Naive thymus-derived CD4-positive, alpha-beta T cell (primary cell): ENCODE measurements at regions not wholly inside any gene's neighbourhood (a gene's known extent, or its start where the extent isn't known, plus 50 kb on each side); places are given as distances from the start of the nearest gene placed in this dataset.

ENCODE experiments used
- ATAC-seq: fragments of 150-1000 bp; cut with Tn5 transposase; 2 replicates; pipeline ENCODE4 v1.10.0; 2021; ENCODE audit warnings: mild to moderate bottlenecking, moderate library complexity
- CTCF ChIA-PET: fragments of 350-600 bp; sonication (Branson Sonifier 250); formaldehyde crosslinking; loops from one replicate; lab custom pipeline; 2021; ENCODE audit warnings: antibody characterized with exemption; lab: Charles Lee
- POLR2A ChIA-PET: fragments of 350-600 bp; sonication (Branson Sonifier 250); formaldehyde crosslinking; loops from one replicate; lab custom pipeline; 2021; ENCODE audit warnings: antibody characterized with exemption, inconsistent platforms; lab: Charles Lee
- DNase-seq, 9 donors: peaks; one replicate each; pipeline versions ENCODE4 v3.0.0 to v3.0.0-alpha.2; 2020 to 2022; ENCODE audit warnings: mixed read lengths in 1 of 9
- H3K27ac ChIP-seq: one replicate; pipeline ENCODE4 v1.7.0; 2013; ENCODE audit warnings: mild to moderate bottlenecking, low read depth, low read length, moderate library complexity
- H3K27me3 ChIP-seq, 2 donors: one replicate each; pipeline ENCODE4 v1.7.0; 2013; ENCODE audit warnings: low read length in 2 of 2, mild to moderate bottlenecking in 2 of 2, moderate library complexity in 2 of 2; ENCODE audit not compliant: control insufficient read depth in 2 of 2, insufficient read depth in 2 of 2
- H3K36me3 ChIP-seq, 3 experiments: 1 replicate in 2 of 3; 2 replicates in 1 of 3; pipeline ENCODE4 v1.7.0; 2013; ENCODE audit warnings: low read length in 3 of 3, mild to moderate bottlenecking in 3 of 3, moderate library complexity in 1 of 3; ENCODE audit not compliant: insufficient read depth in 3 of 3, control insufficient read depth in 2 of 3
- H3K4me1 ChIP-seq, 2 donors: one replicate each; pipeline ENCODE4 v1.7.0; 2013; ENCODE audit warnings: low read length in 2 of 2, mild to moderate bottlenecking in 2 of 2, moderate library complexity in 1 of 2; ENCODE audit not compliant: control insufficient read depth in 2 of 2, insufficient read depth in 2 of 2
- H3K4me3 ChIP-seq: 2 replicates; pipeline ENCODE4 v1.7.0; 2013; ENCODE audit warnings: mild to moderate bottlenecking, low read length
- H3K9me3 ChIP-seq, 3 experiments: 1 replicate in 2 of 3; 2 replicates in 1 of 3; pipeline ENCODE4 v1.7.0; 2013; ENCODE audit warnings: low read length in 3 of 3; ENCODE audit not compliant: control insufficient read depth in 2 of 3
- H3K27ac Mint-ChIP-seq, 9 donors: one replicate each; pipeline ENCODE4 v1.8.0; 2020 to 2022; ENCODE audit warnings: mixed read lengths in 9 of 9, mild to moderate bottlenecking in 8 of 9, moderate library complexity in 5 of 9, inconsistent platforms in 2 of 9
- H3K27me3 Mint-ChIP-seq, 5 donors: one replicate each; pipeline ENCODE4 v1.8.0; 2021 to 2022; ENCODE audit warnings: mixed read lengths in 5 of 5, mild to moderate bottlenecking in 1 of 5
- H3K36me3 Mint-ChIP-seq, 5 donors: one replicate each; pipeline ENCODE4 v1.8.0; 2020 to 2022; ENCODE audit warnings: mixed read lengths in 5 of 5, mild to moderate bottlenecking in 3 of 5, inconsistent platforms in 1 of 5
- H3K4me1 Mint-ChIP-seq, 7 donors: one replicate each; pipeline ENCODE4 v1.8.0; 2020 to 2022; ENCODE audit warnings: mixed read lengths in 7 of 7, mild to moderate bottlenecking in 3 of 7, inconsistent platforms in 1 of 7
- H3K4me3 Mint-ChIP-seq, 10 donors: one replicate each; pipeline ENCODE4 v1.8.0; 2020 to 2022; ENCODE audit warnings: mild to moderate bottlenecking in 10 of 10, mixed read lengths in 10 of 10, moderate library complexity in 6 of 10, inconsistent platforms in 2 of 10
- H3K9me3 Mint-ChIP-seq, 11 donors: one replicate each; pipeline ENCODE4 v1.8.0; 2020 to 2022; ENCODE audit warnings: mixed read lengths in 11 of 11, mild to moderate bottlenecking in 4 of 11, inconsistent platforms in 1 of 11, moderate library complexity in 1 of 11
- intact Hi-C, 2 donors: fragments of 100-400 bp; cut with micrococcal nuclease; formaldehyde crosslinking; loops; one replicate each; pipeline ENCODE4 v1.15.1; 2023

- H3K27me3 ChIP-seq, result no peaks in the 10 kb centered on the region
- H3K4me3 Mint-ChIP-seq, result no peak overlapping the region
- POLR2A ChIA-PET, result no interaction called here
- intact Hi-C loops, result no loop called here
- CTCF ChIA-PET, result interaction anchor here (0.8 kb wide), 1 partner anchor 9 kb away, joined by 3 read pairs; no protein-coding TSS in a partner anchor
- H3K4me3 ChIP-seq, result no peak overlapping the region
- no peaks in the 10 kb centered on the region for H3K9me3 ChIP-seq
- no peak overlapping the region for H3K27ac Mint-ChIP-seq
- H3K4me1 Mint-ChIP-seq, result peaks cover 0 to 10% (median 0%) of the 10 kb centered on the region in 7 donors
- H3K36me3 Mint-ChIP-seq, result no peaks in the 10 kb centered on the region
- H3K4me1 ChIP-seq, result no peaks in the 10 kb centered on the region
- no peak for DNase-seq
- no peaks in the 10 kb centered on the region for H3K36me3 ChIP-seq
- H3K27me3 Mint-ChIP-seq, result peaks cover 0 to 7% (median 3%) of the 10 kb centered on the region in 5 donors
- ATAC-seq, result no peak
- H3K27ac ChIP-seq, result no peak overlapping the region
- H3K9me3 Mint-ChIP-seq, result no peaks in the 10 kb centered on the region
Measured at GRCh38 chr6:33958526-33959328, 154.9 kb upstream of the MLN start.

DNA sequence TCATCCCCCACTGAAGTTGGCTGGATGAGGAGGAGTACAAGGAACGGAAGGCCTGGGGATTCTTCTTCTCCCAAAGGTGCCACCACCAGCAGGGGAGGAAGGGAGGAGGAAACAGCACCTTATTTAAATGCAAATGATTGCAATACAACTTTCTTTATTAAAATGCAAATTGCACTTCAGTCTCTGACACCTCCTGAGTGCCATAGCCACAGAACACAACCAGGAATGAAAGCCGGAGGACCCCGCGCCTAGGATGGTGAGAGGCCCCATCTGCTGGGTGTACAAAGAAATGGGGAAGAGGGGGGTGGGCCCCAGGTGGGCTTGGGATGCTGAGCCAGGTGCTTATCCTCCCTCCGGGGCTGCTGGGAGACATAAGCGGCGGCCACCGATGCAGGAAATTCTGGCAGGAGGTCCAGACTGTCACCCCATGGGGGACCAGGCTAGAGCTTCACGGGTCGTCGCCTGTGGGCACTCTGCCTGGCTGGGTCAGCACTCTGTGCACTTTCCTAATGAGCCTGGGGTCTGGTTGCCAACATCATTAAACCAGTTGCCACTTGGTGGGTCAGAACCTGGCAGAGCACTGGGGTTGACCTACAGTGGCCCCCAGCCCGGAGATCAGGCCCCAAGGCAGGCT lies 154.2 kb upstream of the MLN start:
- H3K9me3 ChIP-seq, result no peaks in the 10 kb centered on the region
- no peaks in the 10 kb centered on the region for H3K36me3 Mint-ChIP-seq
- peaks cover 0 to 9% (median 1%) of the 10 kb centered on the region in 5 donors for H3K27me3 Mint-ChIP-seq
- peaks cover 0 to 10% (median 0%) of the 10 kb centered on the region in 7 donors for H3K4me1 Mint-ChIP-seq
- no peak overlapping the region for H3K27ac Mint-ChIP-seq
- H3K36me3 ChIP-seq, result no peaks in the 10 kb centered on the region
- no peaks in the 10 kb centered on the region for H3K27me3 ChIP-seq
- POLR2A ChIA-PET, result no interaction called here
- no peaks in the 10 kb centered on the region for H3K4me1 ChIP-seq
- CTCF ChIA-PET, result no interaction called here
- intact Hi-C loops, result no loop called here
- H3K4me3 Mint-ChIP-seq, result no peak overlapping the region
- H3K4me3 ChIP-seq, result no peak overlapping the region
- DNase-seq (no peak), ATAC-seq (no peak)
- H3K9me3 Mint-ChIP-seq, result no peaks in the 10 kb centered on the region
- no peak overlapping the region for H3K27ac ChIP-seq

- intact Hi-C loops, result no loop called here
- DNase-seq (no peak), ATAC-seq (no peak)
- Mint-ChIP-seq H3K4me1 (peaks cover 0 to 10% (median 0%) of the 10 kb centered on the region in 7 donors), H3K36me3 (no peaks in the 10 kb centered on the region), H3K9me3 (no peaks in the 10 kb centered on the region), H3K27ac (no peak overlapping the region), H3K27me3 (peaks cover 0 to 9% (median 0%) of the 10 kb centered on the region in 5 donors), H3K4me3 (no peak overlapping the region)
- H3K27ac ChIP-seq, result no peak overlapping the region
- no peaks in the 10 kb centered on the region for H3K36me3 ChIP-seq
- no peaks in the 10 kb centered on the region for H3K9me3 ChIP-seq
- no peaks in the 10 kb centered on the region for H3K27me3 ChIP-seq
- POLR2A ChIA-PET, result no interaction called here
- CTCF ChIA-PET, result no interaction called here
- H3K4me1 ChIP-seq, result no peaks in the 10 kb centered on the region
- H3K4me3 ChIP-seq, result no peak overlapping the region
Measured at GRCh38 chr6:33957131-33957891, 153.5 kb upstream of the MLN start.

DNA sequence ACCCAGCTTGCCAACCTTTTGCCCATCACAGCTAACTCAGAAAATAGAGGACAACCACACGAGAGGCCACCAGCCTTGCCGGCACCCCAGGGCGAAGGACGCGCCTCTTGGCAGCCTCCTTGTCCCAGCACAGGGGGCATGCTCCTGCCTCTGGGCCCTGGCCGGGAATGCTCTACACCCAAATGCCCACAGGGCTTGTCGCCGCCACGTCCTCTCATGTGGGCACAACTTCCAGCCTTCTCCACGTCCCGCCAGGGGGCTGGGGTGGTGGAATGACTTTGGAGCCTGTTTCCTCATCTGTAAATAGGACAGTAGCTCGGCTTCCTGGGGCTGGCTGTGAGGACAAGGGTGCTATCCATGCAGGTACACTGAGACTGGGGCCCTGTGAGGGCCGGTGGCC lies 152.4 kb upstream of the MLN start:
- H3K4me1 Mint-ChIP-seq, result peaks cover 0 to 10% (median 0%) of the 10 kb centered on the region in 7 donors
- CTCF ChIA-PET, result no interaction called here
- no peak overlapping the region for H3K4me3 Mint-ChIP-seq
- Histone ChIP-seq H3K27ac (no peak overlapping the region), H3K4me1 (no peaks in the 10 kb centered on the region), H3K36me3 (no peaks in the 10 kb centered on the region), H3K27me3 (no peaks in the 10 kb centered on the region), H3K9me3 (no peaks in the 10 kb centered on the region), H3K4me3 (no peak overlapping the region)
- H3K9me3 Mint-ChIP-seq, result no peaks in the 10 kb centered on the region
- ATAC-seq, result no peak
- peaks cover 0 to 9% (median 0%) of the 10 kb centered on the region in 5 donors for H3K27me3 Mint-ChIP-seq
- no peaks in the 10 kb centered on the region for H3K36me3 Mint-ChIP-seq
- POLR2A ChIA-PET, result no interaction called here
- H3K27ac Mint-ChIP-seq, result no peak overlapping the region
- intact Hi-C loops, result no loop called here
- DNase-seq, result no peak

GRCh38 chr6:33955566-33955965 lies 151.8 kb upstream of the MLN start:
- Mint-ChIP-seq H3K27me3 (peaks cover 0 to 9% (median 0%) of the 10 kb centered on the region in 5 donors), H3K4me1 (peaks cover 0 to 10% (median under 1%) of the 10 kb centered on the region in 7 donors), H3K4me3 (no peak overlapping the region), H3K9me3 (no peaks in the 10 kb centered on the region), H3K36me3 (no peaks in the 10 kb centered on the region), H3K27ac (no peak overlapping the region)
- Histone ChIP-seq H3K4me3 (no peak overlapping the region), H3K9me3 (no peaks in the 10 kb centered on the region), H3K27me3 (no peaks in the 10 kb centered on the region), H3K4me1 (no peaks in the 10 kb centered on the region), H3K36me3 (no peaks in the 10 kb centered on the region), H3K27ac (no peak overlapping the region)
- intact Hi-C loops, result no loop called here
- POLR2A ChIA-PET, result no interaction called here
- DNase-seq (no peak), ATAC-seq (no peak)
- CTCF ChIA-PET, result no interaction called here

DNA sequence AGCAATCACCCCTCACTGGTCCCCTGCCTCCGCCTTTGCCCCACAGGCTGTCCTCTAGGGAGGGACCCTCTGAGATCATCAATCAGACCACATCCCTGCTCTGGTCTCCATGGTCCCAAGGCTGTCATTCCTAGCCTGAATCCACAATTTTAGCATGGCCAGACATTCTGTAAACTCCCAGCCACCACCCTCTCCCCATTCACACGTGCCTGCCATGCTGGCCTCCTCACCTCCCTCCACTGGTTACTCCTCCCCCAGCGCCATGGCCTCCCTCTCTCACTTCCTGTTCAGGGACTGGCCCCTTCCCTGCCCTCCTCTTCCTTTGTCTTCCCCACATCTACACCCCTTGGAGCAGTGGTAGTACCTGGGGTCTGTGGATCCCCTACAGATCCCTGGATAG lies 150.7 kb upstream of the MLN start:
- ATAC-seq (no peak), DNase-seq (no peak)
- Mint-ChIP-seq H3K27me3 (peaks cover 0 to 9% (median 0%) of the 10 kb centered on the region in 5 donors), H3K9me3 (no peaks in the 10 kb centered on the region), H3K4me3 (no peak overlapping the region), H3K27ac (no peak overlapping the region), H3K36me3 (no peaks in the 10 kb centered on the region), H3K4me1 (peaks cover 0 to 10% (median 5%) of the 10 kb centered on the region in 7 donors)
- Histone ChIP-seq H3K4me1 (no peaks in the 10 kb centered on the region), H3K27ac (no peak overlapping the region), H3K36me3 (no peaks in the 10 kb centered on the region), H3K9me3 (no peaks in the 10 kb centered on the region), H3K27me3 (no peaks in the 10 kb centered on the region), H3K4me3 (no peak overlapping the region)
- ChIA-PET CTCF (no interaction called here), POLR2A (no interaction called here)
- intact Hi-C loops, result no loop called here
